Uterus (tissue), 2 donors: ENCODE measurements at regions not wholly inside any gene's neighbourhood (a gene's known extent, or its start where the extent isn't known, plus 50 kb on each side); places are given as distances from the start of the nearest gene placed in this dataset.

ENCODE experiments used
- CTCF ChIP-seq, 4 experiments: fragments of 200-600 bp in 2 of 4; fragments of 450-650 bp in 2 of 4; sonication (generic) in 2 of 4; IDR thresholded peaks; one replicate each; pipeline ENCODE4 v1.5.1; 2016 to 2019; ENCODE audit warnings: antibody characterized with exemption in 4 of 4, mild to moderate bottlenecking in 2 of 4, moderate library complexity in 1 of 4
- POLR2A ChIP-seq, 2 donors: fragments of 450-650 bp; IDR thresholded peaks; one replicate each; pipeline ENCODE4 v1.6.1; 2016; ENCODE audit warnings: antibody characterized with exemption in 2 of 2, mild to moderate bottlenecking in 1 of 2, moderate library complexity in 1 of 2

GRCh38 chr10:44280226-44281014 is 104.5 kb downstream of the CXCL12 start:
- no peak for TF ChIP-seq POLR2A (IDR thresholded peaks at IDR 0.05)
- TF ChIP-seq CTCF (IDR thresholded peaks at IDR 0.05) = no peak
